ENCODE measurements at regions not wholly inside any gene's neighbourhood (a gene's known extent, or its start where the extent isn't known, plus 50 kb on each side); places are given as distances from the start of the nearest gene placed in this dataset.

DNA sequence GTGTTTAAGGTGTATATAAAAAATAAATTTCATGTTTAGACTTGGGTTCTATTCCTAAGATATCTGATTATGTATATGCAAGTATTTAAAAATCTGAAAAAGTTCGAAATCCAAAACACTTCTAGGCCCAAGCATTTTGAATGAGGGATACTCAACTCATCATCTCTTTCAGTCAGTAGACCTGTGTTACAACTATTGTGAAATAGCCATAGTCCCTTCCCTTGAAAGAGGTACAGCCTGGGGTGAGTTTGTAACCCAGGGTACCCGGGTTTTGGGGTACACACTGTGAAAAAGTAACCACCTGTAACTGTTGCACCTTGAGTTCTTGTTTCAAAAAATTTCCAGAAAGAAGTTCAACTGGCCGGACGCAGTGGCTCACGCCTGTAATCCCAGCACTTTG, 76.6 kb upstream of the DOK5 start:
- TF ChIP-seq ZNF8 (CRISPR knock-in tag; IDR thresholded peaks at IDR 0.05) (no peak), TSHZ2 (CRISPR knock-in tag; IDR thresholded peaks at IDR 0.05) (no peak), CSDC2 (CRISPR knock-in tag; IDR thresholded peaks at IDR 0.05) (no peak), PPARA (CRISPR knock-in tag; IDR thresholded peaks at IDR 0.05; ENCODE audit: borderline replicate concordance) (no peak), ESRRG (CRISPR knock-in tag; IDR thresholded peaks at IDR 0.05) (no peak)
